ENCODE measurements at regions not wholly inside any gene's neighbourhood (a gene's known extent, or its start where the extent isn't known, plus 50 kb on each side); places are given as distances from the start of the nearest gene placed in this dataset.

DNA sequence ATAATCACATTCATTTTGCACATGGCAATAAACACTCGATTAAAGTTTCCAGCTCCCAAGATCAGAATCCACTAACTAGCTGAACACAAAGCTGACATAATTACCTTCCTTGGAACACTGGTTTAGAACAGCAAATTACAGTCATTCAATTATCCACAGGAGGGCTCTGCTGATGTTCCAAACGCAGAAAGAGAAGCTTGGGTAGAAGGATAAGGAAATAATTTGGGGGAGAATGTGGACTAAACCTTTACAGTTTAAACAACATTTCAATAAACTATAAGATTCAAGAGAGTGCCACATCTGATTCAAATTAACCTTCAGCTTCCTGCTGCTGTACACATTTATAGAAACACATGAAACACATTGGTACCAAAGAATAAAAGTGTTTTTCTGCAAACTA, 67.8 kb upstream of the ARL4C start:
- TF ChIP-seq, protein P1, sequence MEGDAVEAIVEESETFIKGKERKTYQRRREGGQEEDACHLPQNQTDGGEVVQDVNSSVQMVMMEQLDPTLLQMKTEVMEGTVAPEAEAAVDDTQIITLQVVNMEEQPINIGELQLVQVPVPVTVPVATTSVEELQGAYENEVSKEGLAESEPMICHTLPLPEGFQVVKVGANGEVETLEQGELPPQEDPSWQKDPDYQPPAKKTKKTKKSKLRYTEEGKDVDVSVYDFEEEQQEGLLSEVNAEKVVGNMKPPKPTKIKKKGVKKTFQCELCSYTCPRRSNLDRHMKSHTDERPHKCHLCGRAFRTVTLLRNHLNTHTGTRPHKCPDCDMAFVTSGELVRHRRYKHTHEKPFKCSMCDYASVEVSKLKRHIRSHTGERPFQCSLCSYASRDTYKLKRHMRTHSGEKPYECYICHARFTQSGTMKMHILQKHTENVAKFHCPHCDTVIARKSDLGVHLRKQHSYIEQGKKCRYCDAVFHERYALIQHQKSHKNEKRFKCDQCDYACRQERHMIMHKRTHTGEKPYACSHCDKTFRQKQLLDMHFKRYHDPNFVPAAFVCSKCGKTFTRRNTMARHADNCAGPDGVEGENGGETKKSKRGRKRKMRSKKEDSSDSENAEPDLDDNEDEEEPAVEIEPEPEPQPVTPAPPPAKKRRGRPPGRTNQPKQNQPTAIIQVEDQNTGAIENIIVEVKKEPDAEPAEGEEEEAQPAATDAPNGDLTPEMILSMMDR (IDR thresholded peaks at IDR 0.05): no peak
- TF ChIP-seq POLR2AphosphoS5 (IDR thresholded peaks at IDR 0.05; ENCODE audit: insufficient read depth in 1 of 2, low read depth in 1 of 2) (no peak), POLR2A (IDR thresholded peaks at IDR 0.05) (no peak)

All from vagina (tissue), 2 donors.